Fibroblast of pulmonary artery (primary cell): ENCODE measurements at regions not wholly inside any gene's neighbourhood (a gene's known extent, or its start where the extent isn't known, plus 50 kb on each side); places are given as distances from the start of the nearest gene placed in this dataset.

Experiments
- DNase-seq: peaks from one replicate; pipeline ENCODE4 v3.0.0-alpha.2; 2010; ENCODE audit warnings: low read depth
- H3K4me3 ChIP-seq: replicated peaks from 2 replicates; pipeline ENCODE4 v1.5.1; 2011; ENCODE audit warnings: low read depth, mild to moderate bottlenecking, control low read depth, low read length, moderate library complexity
- TF ChIP-seq, protein P1 (sequence below): IDR thresholded peaks from 2 replicates; pipeline ENCODE4 v1.5.1; 2011; ENCODE audit warnings: mild to moderate bottlenecking, control low read depth, low read length, inconsistent platforms; ENCODE audit errors: missing control alignments

DNA sequence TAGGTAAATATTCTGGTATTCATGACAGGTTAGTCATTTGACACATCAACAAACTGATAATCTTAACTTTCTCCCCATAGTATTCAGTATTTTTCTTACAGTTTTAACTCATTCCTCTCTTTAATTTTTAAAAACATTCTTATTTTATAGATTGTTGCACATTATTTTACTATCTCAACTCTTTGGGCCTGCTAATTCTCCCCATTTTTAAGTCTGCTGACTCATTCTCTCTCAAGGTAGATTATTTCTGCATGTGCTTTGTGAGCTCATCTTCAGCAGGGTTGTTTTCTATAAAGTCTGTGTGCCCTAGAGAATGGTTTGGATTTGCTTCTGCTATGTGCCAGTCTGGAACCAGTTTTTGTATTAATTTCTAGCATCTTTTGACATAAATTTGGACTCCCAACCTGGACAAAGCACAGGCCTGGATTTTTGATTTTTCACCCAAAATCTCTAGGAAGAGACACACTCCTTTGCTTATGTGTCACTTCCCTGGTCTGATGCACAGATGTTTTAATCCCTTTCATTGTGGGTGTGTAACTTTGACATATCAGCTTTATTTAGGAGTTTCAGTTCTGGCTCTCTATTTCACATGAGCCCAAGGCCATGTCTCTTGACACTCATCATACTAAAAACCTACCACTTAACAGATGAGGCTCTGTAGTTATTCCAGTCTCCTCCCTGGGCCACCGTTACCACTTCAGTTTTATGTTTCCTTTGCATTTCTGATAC lies 194.3 kb upstream of the PGRMC2 start:
- H3K4me3 ChIP-seq, result no peak overlapping the region
- DNase-seq, result no peak
- TF ChIP-seq, protein P1, sequence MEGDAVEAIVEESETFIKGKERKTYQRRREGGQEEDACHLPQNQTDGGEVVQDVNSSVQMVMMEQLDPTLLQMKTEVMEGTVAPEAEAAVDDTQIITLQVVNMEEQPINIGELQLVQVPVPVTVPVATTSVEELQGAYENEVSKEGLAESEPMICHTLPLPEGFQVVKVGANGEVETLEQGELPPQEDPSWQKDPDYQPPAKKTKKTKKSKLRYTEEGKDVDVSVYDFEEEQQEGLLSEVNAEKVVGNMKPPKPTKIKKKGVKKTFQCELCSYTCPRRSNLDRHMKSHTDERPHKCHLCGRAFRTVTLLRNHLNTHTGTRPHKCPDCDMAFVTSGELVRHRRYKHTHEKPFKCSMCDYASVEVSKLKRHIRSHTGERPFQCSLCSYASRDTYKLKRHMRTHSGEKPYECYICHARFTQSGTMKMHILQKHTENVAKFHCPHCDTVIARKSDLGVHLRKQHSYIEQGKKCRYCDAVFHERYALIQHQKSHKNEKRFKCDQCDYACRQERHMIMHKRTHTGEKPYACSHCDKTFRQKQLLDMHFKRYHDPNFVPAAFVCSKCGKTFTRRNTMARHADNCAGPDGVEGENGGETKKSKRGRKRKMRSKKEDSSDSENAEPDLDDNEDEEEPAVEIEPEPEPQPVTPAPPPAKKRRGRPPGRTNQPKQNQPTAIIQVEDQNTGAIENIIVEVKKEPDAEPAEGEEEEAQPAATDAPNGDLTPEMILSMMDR, result no peak

DNA sequence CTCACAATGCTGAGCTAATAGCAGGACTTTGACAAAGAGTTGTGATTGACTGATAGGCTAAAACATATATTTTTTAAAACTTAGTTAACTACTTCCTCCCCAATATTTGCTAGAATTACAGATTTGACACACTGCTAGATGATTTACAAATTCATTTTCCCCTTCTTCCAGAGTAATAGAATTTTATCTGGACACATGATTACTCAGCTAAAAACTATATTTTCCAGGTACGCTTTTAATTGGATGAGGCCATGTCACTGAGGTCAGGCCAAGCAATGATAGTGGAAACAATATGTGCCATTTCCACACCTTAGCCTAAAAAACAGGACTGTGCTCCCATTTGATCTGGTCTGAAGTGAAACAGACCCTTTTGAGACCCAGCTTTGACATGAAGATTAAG lies 193.3 kb upstream of the PGRMC2 start:
- no peak overlapping the region for H3K4me3 ChIP-seq
- TF ChIP-seq, protein P1, result no peak
- DNase-seq, result no peak

DNA sequence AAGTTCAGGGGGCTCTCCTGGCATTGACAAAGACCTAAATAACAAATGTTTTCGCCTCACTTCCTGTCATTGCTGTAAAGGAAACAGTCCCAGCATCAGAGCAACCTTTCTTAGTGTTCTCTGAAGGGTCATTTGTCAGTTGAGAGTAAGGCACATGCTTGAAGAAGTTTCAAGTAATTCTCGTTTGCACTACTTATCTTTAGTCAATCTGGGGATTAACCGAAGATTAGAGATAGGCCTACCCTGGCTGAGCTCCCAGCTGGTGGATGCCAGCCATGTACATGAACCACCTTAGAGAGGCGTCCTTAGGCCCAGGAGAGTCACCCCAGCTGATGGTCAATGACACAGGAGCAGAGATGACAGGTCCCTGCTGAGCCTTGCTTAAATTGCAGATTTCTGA lies 189.9 kb upstream of the PGRMC2 start:
- no peak overlapping the region for H3K4me3 ChIP-seq
- DNase-seq, result no peak
- TF ChIP-seq, protein P1, result no peak

DNA sequence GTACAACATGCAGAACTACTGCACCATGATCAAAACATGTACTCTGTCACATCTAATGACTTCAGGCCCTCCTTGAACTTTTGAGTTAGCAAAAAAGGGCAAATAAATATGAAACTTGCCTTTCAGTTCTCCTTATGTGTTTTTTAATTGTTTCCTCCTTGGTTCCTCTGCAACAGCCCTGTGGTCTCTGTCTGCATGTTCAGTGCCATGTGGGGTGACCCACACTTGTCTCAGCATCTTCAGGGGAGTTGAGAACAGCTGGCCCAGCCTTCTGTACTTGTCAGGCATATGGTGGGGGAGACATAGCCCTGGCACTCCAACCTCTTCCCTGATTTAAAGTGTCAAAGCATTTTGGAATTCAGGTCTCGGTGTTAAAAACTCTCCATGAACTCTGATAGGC lies 188.0 kb upstream of the PGRMC2 start:
- DNase-seq, result no peak
- TF ChIP-seq, protein P1, result no peak
- no peak overlapping the region for H3K4me3 ChIP-seq

DNA sequence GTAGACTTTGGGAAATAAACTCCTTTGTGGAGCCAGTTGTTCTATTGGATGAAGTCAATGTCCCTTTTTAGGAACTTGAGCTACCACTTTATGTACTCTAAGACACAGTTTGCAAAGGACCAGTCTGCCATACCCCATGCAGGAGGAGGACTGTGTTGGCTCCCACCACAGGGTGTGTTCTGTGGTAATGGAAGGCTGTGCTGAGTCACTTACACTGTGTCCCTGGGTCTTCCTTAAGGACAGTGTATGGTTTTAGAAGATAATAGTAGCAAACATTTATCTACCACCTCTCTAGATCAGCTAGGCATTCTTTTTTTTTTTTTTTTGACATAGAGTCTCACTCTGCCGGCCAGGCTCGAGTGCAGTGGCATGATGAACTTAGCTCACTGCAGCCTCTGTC lies 184.0 kb upstream of the PGRMC2 start:
- no peak overlapping the region for H3K4me3 ChIP-seq
- TF ChIP-seq, protein P1, result no peak
- DNase-seq, result no peak

DNA sequence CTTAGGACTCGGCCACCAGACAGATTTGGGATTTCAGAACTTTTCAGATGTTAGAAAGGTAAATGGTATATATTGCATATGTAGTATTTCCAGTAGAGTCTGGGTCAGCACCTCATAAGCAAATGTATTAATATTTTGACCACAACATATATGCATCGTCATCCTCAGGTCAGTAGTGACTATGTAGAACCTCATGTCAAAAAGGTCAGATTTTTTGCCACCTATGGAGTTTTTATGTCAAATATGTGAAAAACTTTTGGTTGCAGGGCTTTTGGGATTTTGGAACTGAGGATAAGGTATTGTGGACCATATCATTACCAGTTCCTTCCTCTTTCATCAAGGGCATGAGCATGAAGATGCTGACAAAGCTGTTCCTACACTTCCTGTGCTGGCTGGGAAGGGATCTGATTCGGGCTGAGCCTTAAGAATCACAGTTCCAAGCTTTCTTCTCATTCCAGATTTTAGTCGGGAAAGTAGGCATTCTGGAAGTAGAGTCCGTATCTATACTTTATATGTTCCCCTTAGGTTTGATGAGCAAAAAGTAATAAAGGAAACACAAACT lies 183.0 kb upstream of the PGRMC2 start:
- no peak for DNase-seq
- TF ChIP-seq, protein P1, result no peak
- H3K4me3 ChIP-seq, result no peak overlapping the region
